ENCODE measurements at regions not wholly inside any gene's neighbourhood (a gene's known extent, or its start where the extent isn't known, plus 50 kb on each side); places are given as distances from the start of the nearest gene placed in this dataset.

DNA sequence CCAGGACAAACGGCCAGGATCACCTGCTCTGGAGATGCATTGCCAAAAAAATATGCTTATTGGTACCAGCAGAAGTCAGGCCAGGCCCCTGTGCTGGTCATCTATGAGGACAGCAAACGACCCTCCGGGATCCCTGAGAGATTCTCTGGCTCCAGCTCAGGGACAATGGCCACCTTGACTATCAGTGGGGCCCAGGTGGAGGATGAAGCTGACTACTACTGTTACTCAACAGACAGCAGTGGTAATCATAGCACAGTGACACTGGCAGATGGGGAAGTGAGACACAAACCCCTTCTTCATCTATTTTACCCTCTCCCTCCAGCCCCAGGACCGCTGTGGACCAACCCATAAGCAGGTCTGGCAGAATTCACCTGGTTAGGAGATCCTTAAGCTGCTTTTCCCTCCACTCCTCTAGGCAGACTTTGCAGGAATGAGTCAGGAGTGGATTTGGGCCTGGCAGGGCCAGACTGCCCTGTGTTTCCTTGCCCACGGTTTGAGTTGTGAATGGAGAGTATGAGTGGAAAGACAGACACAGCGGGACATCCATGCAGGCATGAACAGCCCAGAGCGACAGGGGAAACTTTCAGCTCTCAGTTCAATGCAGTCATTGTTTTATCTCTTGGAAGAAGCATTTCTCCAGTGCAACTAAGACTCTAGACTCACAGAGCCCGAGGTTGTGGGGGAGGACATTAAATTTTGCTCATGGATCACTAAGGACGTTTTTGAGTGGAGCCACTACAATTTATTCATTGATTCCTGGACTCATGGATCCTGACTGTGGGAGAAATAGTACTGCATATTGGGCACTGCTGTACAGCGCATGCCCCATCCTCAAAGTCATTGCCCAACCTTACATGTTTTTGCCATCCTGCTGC lies 75.3 kb upstream of the IGLL5 start:
- H3K36me3 ChIP-seq (ENCODE audit: insufficient read depth, low read length): no peaks in the 10 kb centered on the region
- POLR2A ChIA-PET: no interaction called here
- peaks cover 41% of the 10 kb centered on the region for H3K4me1 ChIP-seq (ENCODE audit: insufficient read depth, low read length)
- H3K27ac Mint-ChIP-seq: peak overlapping the region; percentile 52 to 95 (median 70)
- no peaks in the 10 kb centered on the region for H3K27me3 ChIP-seq (ENCODE audit: insufficient read depth, low read length, poor library complexity, severe bottlenecking)
- H3K27me3 Mint-ChIP-seq: no peaks in the 10 kb centered on the region
- no peak overlapping the region for H3K4me3 ChIP-seq (ENCODE audit: low read length)
- H3K4me3 Mint-ChIP-seq: peak overlapping the region in 2 of 7 donors; percentile 19 to 59
- H3K4me1 Mint-ChIP-seq: peaks cover 90 to 97% (median 92%) of the 10 kb centered on the region in 3 donors
- no peak for DNase-seq
- CTCF ChIA-PET: interaction anchor here (2.9 to 17.4 kb wide), 8 partner anchors 9 to 69 kb away, joined by 9 to 247 read pairs (median 58); no protein-coding TSS in a partner anchor
- no peaks in the 10 kb centered on the region for H3K9me3 ChIP-seq (ENCODE audit: low read length)
- no peak overlapping the region for H3K27ac ChIP-seq (ENCODE audit: low read depth, low read length)
- peaks cover 1 to 18% (median 6%) of the 10 kb centered on the region in 3 donors for H3K36me3 Mint-ChIP-seq
- peaks cover 0 to under 1% (median 0%) of the 10 kb centered on the region in 5 donors for H3K9me3 Mint-ChIP-seq

- Mint-ChIP-seq H3K9me3 (no peaks in the 10 kb centered on the region), H3K27me3 (no peaks in the 10 kb centered on the region), H3K4me1 (peaks cover 94 to 100% (median 95%) of the 10 kb centered on the region in 3 donors), H3K36me3 (peaks cover 0 to 11% (median 6%) of the 10 kb centered on the region in 3 donors), H3K27ac (peak overlapping the region; percentile 33 to 97 (median 65)), H3K4me3 (peak overlapping the region in 2 of 7 donors; percentile 1 to 2)
- no peaks in the 10 kb centered on the region for H3K36me3 ChIP-seq (ENCODE audit: insufficient read depth, low read length)
- H3K4me3 ChIP-seq (ENCODE audit: low read length): no peak overlapping the region
- H3K27me3 ChIP-seq (ENCODE audit: insufficient read depth, low read length, poor library complexity, severe bottlenecking): no peaks in the 10 kb centered on the region
- H3K4me1 ChIP-seq (ENCODE audit: insufficient read depth, low read length): peaks cover 52% of the 10 kb centered on the region
- no peak overlapping the region for H3K27ac ChIP-seq (ENCODE audit: low read depth, low read length)
- no peaks in the 10 kb centered on the region for H3K9me3 ChIP-seq (ENCODE audit: low read length)
- no peak for DNase-seq
- ChIA-PET POLR2A (no interaction called here), CTCF (interaction anchor here (1.5 to 17.4 kb wide), 7 partner anchors 25 to 141 kb away, joined by 3 to 247 read pairs (median 48); no protein-coding TSS in a partner anchor)
Observed at GRCh38 chr22:22813126-22814075, 74.2 kb upstream of the IGLL5 start.

DNA sequence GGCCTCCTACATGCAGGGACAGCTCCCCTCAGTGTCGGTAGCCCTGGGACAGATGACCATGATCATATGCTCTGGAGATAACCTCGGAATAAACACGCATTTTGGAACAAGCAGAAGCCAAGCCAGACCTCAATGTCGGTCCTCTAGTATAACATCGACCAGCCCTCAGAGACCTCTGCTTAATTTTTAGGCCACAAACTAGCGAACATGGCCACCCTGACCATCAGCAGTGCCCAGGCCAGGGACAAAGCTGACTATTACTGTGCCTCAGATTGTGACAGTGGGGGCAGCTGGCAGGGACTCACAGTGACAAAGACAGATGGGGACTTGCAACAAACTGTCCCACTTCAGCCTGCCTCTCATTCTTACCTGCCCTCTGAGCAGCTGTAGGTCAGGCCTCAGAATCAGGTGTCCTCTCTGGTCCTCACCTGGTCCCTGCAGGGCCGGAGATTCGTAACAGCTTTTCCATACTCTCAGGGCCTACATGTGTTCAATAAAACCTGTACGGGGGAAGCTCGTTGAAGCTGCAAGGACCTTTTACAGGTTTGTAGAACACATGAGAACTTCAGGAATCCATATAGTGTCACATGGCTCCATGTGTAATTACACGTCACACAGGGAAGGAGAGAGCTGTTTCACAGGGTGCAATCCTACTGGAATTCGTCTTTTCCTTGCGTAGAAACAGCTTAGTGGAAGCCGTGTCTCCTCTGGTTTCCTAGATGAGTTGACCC lies 72.8 kb upstream of the IGLL5 start:
- no peaks in the 10 kb centered on the region for H3K9me3 ChIP-seq (ENCODE audit: low read length)
- CTCF ChIA-PET: interaction anchor here (1.7 to 17.4 kb wide), 9 partner anchors 27 to 139 kb away, joined by 4 to 247 read pairs (median 9); no protein-coding TSS in a partner anchor
- peaks cover 93 to 100% (median 95%) of the 10 kb centered on the region in 3 donors for H3K4me1 Mint-ChIP-seq
- no peak overlapping the region for H3K4me3 ChIP-seq (ENCODE audit: low read length)
- H3K9me3 Mint-ChIP-seq: no peaks in the 10 kb centered on the region
- H3K27ac Mint-ChIP-seq: peak overlapping the region; percentile 19 to 97 (median 84)
- peaks cover 0 to 9% (median 2%) of the 10 kb centered on the region in 3 donors for H3K36me3 Mint-ChIP-seq
- no peaks in the 10 kb centered on the region for H3K36me3 ChIP-seq (ENCODE audit: insufficient read depth, low read length)
- no peaks in the 10 kb centered on the region for H3K27me3 Mint-ChIP-seq
- POLR2A ChIA-PET: no interaction called here
- no peak overlapping the region for H3K27ac ChIP-seq (ENCODE audit: low read depth, low read length)
- H3K4me3 Mint-ChIP-seq: peak overlapping the region in 4 of 7 donors; percentile 34 to 54 (median 42)
- no peaks in the 10 kb centered on the region for H3K27me3 ChIP-seq (ENCODE audit: insufficient read depth, low read length, poor library complexity, severe bottlenecking)
- peaks cover 63% of the 10 kb centered on the region for H3K4me1 ChIP-seq (ENCODE audit: insufficient read depth, low read length)
- no peak for DNase-seq

- H3K27ac ChIP-seq (ENCODE audit: low read depth, low read length): no peak overlapping the region
- peaks cover 95 to 100% (median 98%) of the 10 kb centered on the region in 3 donors for H3K4me1 Mint-ChIP-seq
Observed at GRCh38 chr22:22815397-22816170, 72.0 kb upstream of the IGLL5 start.

DNA sequence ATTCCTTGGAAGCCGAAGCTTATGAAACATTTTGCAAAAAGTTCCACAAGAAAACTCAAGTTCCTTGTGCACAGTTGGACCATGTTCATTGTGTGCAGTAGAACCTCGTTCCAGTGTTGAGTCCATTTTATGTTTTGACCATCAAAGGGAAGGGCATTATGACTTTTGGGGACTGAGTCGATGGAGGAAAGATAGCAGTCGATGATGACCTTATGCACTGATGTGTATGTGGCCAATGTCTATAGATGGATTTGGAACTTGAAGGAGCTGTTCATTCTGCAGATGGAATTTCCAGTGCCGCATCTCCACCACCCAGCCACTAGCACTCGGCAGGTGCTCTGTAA lies 71.5 kb upstream of the IGLL5 start:
- H3K9me3 Mint-ChIP-seq: no peaks in the 10 kb centered on the region
- Histone ChIP-seq H3K4me1 (ENCODE audit: insufficient read depth, low read length) (peaks cover 62% of the 10 kb centered on the region), H3K36me3 (ENCODE audit: insufficient read depth, low read length) (no peaks in the 10 kb centered on the region), H3K27me3 (ENCODE audit: insufficient read depth, low read length, poor library complexity, severe bottlenecking) (no peaks in the 10 kb centered on the region), H3K9me3 (ENCODE audit: low read length) (no peaks in the 10 kb centered on the region), H3K4me3 (ENCODE audit: low read length) (no peak overlapping the region), H3K27ac (ENCODE audit: low read depth, low read length) (no peak overlapping the region)
- peaks cover 95 to 100% (median 98%) of the 10 kb centered on the region in 3 donors for H3K4me1 Mint-ChIP-seq
- CTCF ChIA-PET: interaction anchor here (1.0 to 17.4 kb wide), 11 partner anchors 10 to 70 kb away, joined by 3 to 247 read pairs (median 5); no protein-coding TSS in a partner anchor
- H3K36me3 Mint-ChIP-seq: peaks cover 0 to 10% (median 0%) of the 10 kb centered on the region in 3 donors
- peak overlapping the region; percentile 17 to 97 (median 78) for H3K27ac Mint-ChIP-seq
- POLR2A ChIA-PET: no interaction called here
- DNase-seq: no peak
- H3K27me3 Mint-ChIP-seq: no peaks in the 10 kb centered on the region
- peak overlapping the region; percentile 8 to 60 (median 37) for H3K4me3 Mint-ChIP-seq

More at GRCh38 chr22:22815397-22816170, 72.0 kb upstream of the IGLL5 start:
- Histone ChIP-seq H3K36me3 (ENCODE audit: insufficient read depth, low read length) (no peaks in the 10 kb centered on the region), H3K9me3 (ENCODE audit: low read length) (no peaks in the 10 kb centered on the region), H3K4me3 (ENCODE audit: low read length) (no peak overlapping the region), H3K4me1 (ENCODE audit: insufficient read depth, low read length) (peaks cover 63% of the 10 kb centered on the region), H3K27me3 (ENCODE audit: insufficient read depth, low read length, poor library complexity, severe bottlenecking) (no peaks in the 10 kb centered on the region)
- H3K27me3 Mint-ChIP-seq: no peaks in the 10 kb centered on the region
- CTCF ChIA-PET: interaction anchor here (1.0 to 17.4 kb wide), 12 partner anchors 9 to 139 kb away, joined by 3 to 247 read pairs (median 6); no protein-coding TSS in a partner anchor
- POLR2A ChIA-PET: no interaction called here
- peak overlapping the region; percentile 75 to 97 (median 81) for H3K27ac Mint-ChIP-seq
- no peaks in the 10 kb centered on the region for H3K9me3 Mint-ChIP-seq
- peak overlapping the region; percentile 0 to 60 (median 34) for H3K4me3 Mint-ChIP-seq
- peaks cover 0 to 10% (median 0%) of the 10 kb centered on the region in 3 donors for H3K36me3 Mint-ChIP-seq
- DNase-seq: no peak

DNA sequence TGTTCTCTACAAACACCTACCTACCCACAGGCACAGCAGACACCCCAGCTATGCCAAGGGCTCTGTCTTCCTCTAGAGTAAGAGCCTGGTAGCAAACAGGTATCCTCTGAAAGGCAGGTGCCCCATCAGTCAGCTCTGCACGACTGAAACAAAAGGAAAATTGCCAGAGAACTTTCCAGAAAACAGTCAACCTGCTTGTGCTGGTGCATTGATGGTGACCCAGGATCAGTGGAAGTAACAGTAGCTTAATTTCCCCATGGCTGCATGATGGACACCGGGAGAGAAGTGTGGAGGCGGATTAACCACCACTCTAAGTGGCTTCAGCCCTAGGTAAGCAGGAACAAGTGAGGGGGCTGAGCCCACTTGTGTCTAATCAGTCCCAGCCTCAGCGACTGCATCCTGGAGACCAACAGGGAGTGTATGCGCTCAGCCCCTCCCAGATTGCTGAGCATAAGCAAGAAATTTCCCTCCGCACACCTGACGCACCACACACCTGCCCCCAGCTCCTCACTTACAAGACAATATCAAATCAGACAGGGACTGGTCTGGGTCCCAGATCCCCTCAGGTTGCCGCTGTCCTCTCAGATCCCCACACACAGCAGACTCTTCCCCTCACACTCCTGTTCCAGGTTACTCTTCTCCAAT lies 70.7 kb upstream of the IGLL5 start:
- ChIA-PET CTCF (interaction anchor here (1.0 to 17.4 kb wide), 11 partner anchors 11 to 71 kb away, joined by 3 to 247 read pairs (median 6); no protein-coding TSS in a partner anchor), POLR2A (interaction anchor here (0.8 kb wide), 1 partner anchor 29 kb away, joined by 3 read pairs; no protein-coding TSS in a partner anchor)
- H3K27me3 ChIP-seq (ENCODE audit: insufficient read depth, low read length, poor library complexity, severe bottlenecking): no peaks in the 10 kb centered on the region
- H3K4me3 ChIP-seq (ENCODE audit: low read length): no peak overlapping the region
- H3K36me3 ChIP-seq (ENCODE audit: insufficient read depth, low read length): no peaks in the 10 kb centered on the region
- peak overlapping the region; percentile 75 to 97 (median 84) for H3K27ac Mint-ChIP-seq
- H3K4me3 Mint-ChIP-seq: peak overlapping the region; percentile 34 to 74 (median 49)
- H3K36me3 Mint-ChIP-seq: peaks cover 0 to 10% (median 0%) of the 10 kb centered on the region in 3 donors
- no peak overlapping the region for H3K27ac ChIP-seq (ENCODE audit: low read depth, low read length)
- no peaks in the 10 kb centered on the region for H3K27me3 Mint-ChIP-seq
- H3K4me1 Mint-ChIP-seq: peaks cover 96 to 100% (median 98%) of the 10 kb centered on the region in 3 donors
- H3K4me1 ChIP-seq (ENCODE audit: insufficient read depth, low read length): peaks cover 70% of the 10 kb centered on the region
- no peaks in the 10 kb centered on the region for H3K9me3 ChIP-seq (ENCODE audit: low read length)
- DNase-seq: no peak
- H3K9me3 Mint-ChIP-seq: no peaks in the 10 kb centered on the region
